OCI-LY3 (cell line): ENCODE measurements at regions not wholly inside any gene's neighbourhood (a gene's known extent, or its start where the extent isn't known, plus 50 kb on each side); places are given as distances from the start of the nearest gene placed in this dataset.

Source experiments
- H2AFZ ChIP-seq: fragments of 200-600, 300-600 bp; shearing (Covaris generic); 2 replicates; pipeline ENCODE4 v1.6.0; 2014; ENCODE audit warnings: antibody characterized with exemption, low read depth, low read length
- H3K27ac ChIP-seq: fragments of 200-600, 300-600 bp; sonication (generic); 2 replicates; pipeline ENCODE4 v1.5.1; 2014; ENCODE audit warnings: mild to moderate bottlenecking, low read length, moderate library complexity, mixed read lengths
- H3K27me3 ChIP-seq: fragments of 200-600, 300-600 bp; sonication (generic); 2 replicates; pipeline ENCODE4 v1.6.1; 2014; ENCODE audit warnings: low read depth, low read length, mixed read lengths
- H3K36me3 ChIP-seq: fragments of 200-600, 300-600 bp; sonication (generic); replicated peaks from 2 replicates; pipeline ENCODE3; 2014; ENCODE audit warnings: low read depth, low read length, mixed read lengths
- H3K4me1 ChIP-seq: fragments of 300-600, 200-600 bp; sonication (generic); 2 replicates; pipeline ENCODE4 v1.6.1; 2014; ENCODE audit warnings: low read length, mixed read lengths
- H3K4me2 ChIP-seq: fragments of 200-600, 300-600 bp; sonication (generic); 2 replicates; pipeline ENCODE4 v1.6.1; 2014; ENCODE audit warnings: low read length, mixed read lengths
- H3K4me3 ChIP-seq: fragments of 300-600, 200-600 bp; sonication (generic); 2 replicates; pipeline ENCODE4 v1.5.1; 2014; ENCODE audit warnings: antibody characterized with exemption, mild to moderate bottlenecking, low read length, moderate library complexity
- H3K79me2 ChIP-seq: fragments of 300-600, 200-600 bp; shearing (Covaris generic); 2 replicates; pipeline ENCODE4 v1.6.1; 2014; ENCODE audit warnings: mild to moderate bottlenecking, low read length, mixed read lengths
- H3K9ac ChIP-seq: fragments of 300-600, 200-600 bp; shearing (Covaris generic); 2 replicates; pipeline ENCODE4 v1.6.0; 2014; ENCODE audit warnings: mild to moderate bottlenecking, low read length, moderate library complexity
- H3K9me3 ChIP-seq: fragments of 200-600, 300-600 bp; shearing (Covaris generic); 2 replicates; pipeline ENCODE4 v1.6.1; 2014; ENCODE audit warnings: low read length, mixed read lengths; ENCODE audit not compliant: insufficient read depth
- H4K20me1 ChIP-seq: fragments of 200-600, 300-600 bp; sonication (generic); 2 replicates; pipeline ENCODE4 v1.6.1; 2016; ENCODE audit warnings: low read length, mixed read lengths; ENCODE audit not compliant: insufficient read depth
- EZH2phosphoT487 ChIP-seq: fragments of 200-600 bp; shearing (Covaris generic); IDR thresholded peaks from 2 replicates; pipeline ENCODE4 v1.6.1; 2018; ENCODE audit warnings: antibody characterized with exemption, mixed run types, low read depth
- TF ChIP-seq, protein P1 (sequence below): fragments of 200-600, 300-600 bp; sonication (generic); IDR thresholded peaks from 2 replicates; pipeline ENCODE4 v1.5.1; 2014; ENCODE audit warnings: antibody characterized with exemption, low read length, low read depth

DNA sequence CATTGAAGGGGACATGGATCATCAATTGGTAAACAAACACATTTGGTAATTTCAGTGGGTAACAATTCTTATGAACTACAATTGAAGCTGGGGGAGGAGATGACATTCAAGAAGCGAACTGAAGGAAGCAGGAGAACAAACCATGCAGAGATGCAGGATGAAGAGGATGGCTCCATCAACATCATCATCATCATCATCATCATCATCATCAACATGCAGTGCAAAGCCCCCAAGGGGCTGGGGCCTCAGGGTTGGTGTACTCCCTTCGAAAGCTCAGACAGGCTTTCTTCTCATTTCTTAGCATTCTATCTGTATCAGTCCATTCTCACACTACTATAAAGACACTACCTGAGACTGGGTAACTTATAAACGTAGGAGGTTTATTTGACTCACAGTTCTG is 105.8 kb downstream of the DUSP10 start:
- no peak overlapping the region for H3K4me2 ChIP-seq
- TF ChIP-seq, protein P1, sequence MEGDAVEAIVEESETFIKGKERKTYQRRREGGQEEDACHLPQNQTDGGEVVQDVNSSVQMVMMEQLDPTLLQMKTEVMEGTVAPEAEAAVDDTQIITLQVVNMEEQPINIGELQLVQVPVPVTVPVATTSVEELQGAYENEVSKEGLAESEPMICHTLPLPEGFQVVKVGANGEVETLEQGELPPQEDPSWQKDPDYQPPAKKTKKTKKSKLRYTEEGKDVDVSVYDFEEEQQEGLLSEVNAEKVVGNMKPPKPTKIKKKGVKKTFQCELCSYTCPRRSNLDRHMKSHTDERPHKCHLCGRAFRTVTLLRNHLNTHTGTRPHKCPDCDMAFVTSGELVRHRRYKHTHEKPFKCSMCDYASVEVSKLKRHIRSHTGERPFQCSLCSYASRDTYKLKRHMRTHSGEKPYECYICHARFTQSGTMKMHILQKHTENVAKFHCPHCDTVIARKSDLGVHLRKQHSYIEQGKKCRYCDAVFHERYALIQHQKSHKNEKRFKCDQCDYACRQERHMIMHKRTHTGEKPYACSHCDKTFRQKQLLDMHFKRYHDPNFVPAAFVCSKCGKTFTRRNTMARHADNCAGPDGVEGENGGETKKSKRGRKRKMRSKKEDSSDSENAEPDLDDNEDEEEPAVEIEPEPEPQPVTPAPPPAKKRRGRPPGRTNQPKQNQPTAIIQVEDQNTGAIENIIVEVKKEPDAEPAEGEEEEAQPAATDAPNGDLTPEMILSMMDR: no peak
- TF ChIP-seq EZH2phosphoT487: no peak
- H3K36me3 ChIP-seq: no peaks in the 10 kb centered on the region

DNA sequence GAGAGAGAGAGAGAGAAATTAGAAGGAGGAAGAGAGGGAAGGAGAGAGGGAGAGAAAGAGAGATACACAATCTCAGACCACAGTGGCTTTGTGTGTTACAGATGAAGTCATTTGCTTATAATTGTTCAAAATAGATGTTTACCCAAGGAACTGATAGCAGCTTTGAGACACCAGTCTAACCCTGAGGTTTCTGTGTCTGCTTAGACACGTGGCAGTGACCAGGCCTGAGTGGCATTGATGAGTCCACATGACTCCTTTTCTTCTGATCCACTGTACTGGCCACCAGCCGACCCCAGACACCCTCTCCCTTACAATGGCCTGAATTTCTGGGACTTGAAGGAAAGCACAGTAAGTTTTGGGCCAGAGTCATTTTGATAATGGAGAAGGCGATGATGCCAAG is 104.9 kb downstream of the DUSP10 start:
- H3K9ac ChIP-seq: no peak overlapping the region
- H3K4me2 ChIP-seq: no peak overlapping the region
- H4K20me1 ChIP-seq: no peaks in the 10 kb centered on the region
- no peaks in the 10 kb centered on the region for H3K4me1 ChIP-seq
- H2AFZ ChIP-seq: no peak overlapping the region
- no peak overlapping the region for H3K4me3 ChIP-seq
- H3K9me3 ChIP-seq: no peaks in the 10 kb centered on the region
- no peaks in the 10 kb centered on the region for H3K27me3 ChIP-seq
- TF ChIP-seq EZH2phosphoT487: no peak
- TF ChIP-seq, protein P1: no peak
- no peak overlapping the region for H3K27ac ChIP-seq
- H3K79me2 ChIP-seq: no peaks in the 10 kb centered on the region
- no peaks in the 10 kb centered on the region for H3K36me3 ChIP-seq

More for the DNA sequence above, 105.8 kb downstream of the DUSP10 start:
- Histone ChIP-seq H3K27ac (no peak overlapping the region), H3K4me1 (no peaks in the 10 kb centered on the region), H4K20me1 (no peaks in the 10 kb centered on the region), H3K27me3 (no peaks in the 10 kb centered on the region), H3K4me3 (no peak overlapping the region), H3K9me3 (no peaks in the 10 kb centered on the region), H3K9ac (no peak overlapping the region), H2AFZ (no peak overlapping the region), H3K79me2 (no peaks in the 10 kb centered on the region)

DNA sequence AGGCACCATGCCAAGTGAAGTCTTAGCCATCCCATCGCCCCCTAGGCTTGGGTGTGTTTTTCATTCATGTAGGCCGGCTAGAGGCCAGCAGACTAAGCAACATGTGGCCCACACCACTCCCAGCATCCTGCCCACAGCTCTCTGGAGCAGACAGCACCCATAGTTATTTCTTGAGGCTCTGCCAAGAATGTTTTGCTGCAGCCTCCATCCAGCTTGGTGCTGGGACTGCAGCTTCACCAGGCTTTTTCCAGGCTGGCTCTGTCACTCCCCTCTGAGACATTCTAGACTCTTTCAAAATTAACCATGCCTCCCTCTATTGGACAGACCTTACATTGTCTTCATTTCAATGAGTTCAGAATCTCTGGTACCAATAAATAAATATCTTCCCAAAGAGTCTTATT is 104.2 kb downstream of the DUSP10 start:
- H3K27me3 ChIP-seq: no peaks in the 10 kb centered on the region
- no peak overlapping the region for H3K4me3 ChIP-seq
- H3K9me3 ChIP-seq: no peaks in the 10 kb centered on the region
- H3K9ac ChIP-seq: no peak overlapping the region
- no peaks in the 10 kb centered on the region for H4K20me1 ChIP-seq
- TF ChIP-seq, protein P1: no peak
- TF ChIP-seq EZH2phosphoT487: no peak
- no peak overlapping the region for H3K4me2 ChIP-seq
- H2AFZ ChIP-seq: no peak overlapping the region
- no peaks in the 10 kb centered on the region for H3K36me3 ChIP-seq
- no peak overlapping the region for H3K27ac ChIP-seq
- no peaks in the 10 kb centered on the region for H3K4me1 ChIP-seq
- no peaks in the 10 kb centered on the region for H3K79me2 ChIP-seq

DNA sequence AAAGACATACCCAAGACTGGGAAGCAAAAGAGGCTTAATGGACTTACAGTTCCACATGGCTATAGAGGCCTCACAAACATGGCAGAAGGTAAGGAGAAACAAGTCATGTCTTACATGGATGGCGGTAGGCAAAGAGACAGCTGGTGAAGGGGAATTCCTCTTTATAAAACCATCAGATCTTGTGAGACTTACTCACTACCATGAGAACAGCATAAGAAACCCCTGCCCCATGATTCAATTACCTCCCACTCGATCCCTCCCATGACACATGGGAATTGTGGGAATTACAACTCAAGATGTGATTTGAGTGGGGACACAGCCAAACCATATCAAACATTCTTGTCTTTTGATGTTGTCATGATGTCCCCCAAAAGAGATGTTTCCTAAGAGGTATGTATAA is 103.3 kb downstream of the DUSP10 start:
- Histone ChIP-seq H2AFZ (no peak overlapping the region), H3K27ac (no peak overlapping the region), H3K4me3 (no peak overlapping the region), H3K9ac (no peak overlapping the region), H3K4me2 (no peak overlapping the region), H3K27me3 (no peaks in the 10 kb centered on the region), H3K36me3 (no peaks in the 10 kb centered on the region), H3K4me1 (peaks cover 6% of the 10 kb centered on the region), H4K20me1 (no peaks in the 10 kb centered on the region), H3K9me3 (no peaks in the 10 kb centered on the region), H3K79me2 (no peaks in the 10 kb centered on the region)
- no peak for TF ChIP-seq EZH2phosphoT487
- TF ChIP-seq, protein P1: no peak
